ENCODE measurements at regions not wholly inside any gene's neighbourhood (a gene's known extent, or its start where the extent isn't known, plus 50 kb on each side); places are given as distances from the start of the nearest gene placed in this dataset.

GRCh38 chr6:153207617-153208016 is 76.5 kb upstream of the RGS17 start:
- no peak for DNase-seq (ENCODE audit: low spot score in 2 of 2)
- Histone ChIP-seq H3K36me3 (no peaks in the 10 kb centered on the region), H3K4me3 (no peak overlapping the region), H3K27me3 (no peaks in the 10 kb centered on the region), H3K9me3 (no peaks in the 10 kb centered on the region), H3K4me1 (no peaks in the 10 kb centered on the region), H3K27ac (no peak overlapping the region)
- intact Hi-C loops (cut with DNase I; ENCODE audit: low total_unique reads) = no loop called here
- TF ChIP-seq POLR2AphosphoS5 (IDR thresholded peaks at IDR 0.05) (no peak), POLR2A (IDR thresholded peaks at IDR 0.05) (no peak), CTCF (IDR thresholded peaks at IDR 0.05) (no peak)

GRCh38 chr6:153207006-153207405 is 75.9 kb upstream of the RGS17 start:
- DNase-seq (ENCODE audit: low spot score in 2 of 2) = no peak
- Histone ChIP-seq H3K36me3 (no peaks in the 10 kb centered on the region), H3K4me3 (no peak overlapping the region), H3K9me3 (no peaks in the 10 kb centered on the region), H3K27ac (no peak overlapping the region), H3K27me3 (no peaks in the 10 kb centered on the region), H3K4me1 (no peaks in the 10 kb centered on the region)
- intact Hi-C loops (cut with DNase I; ENCODE audit: low total_unique reads) = no loop called here
- TF ChIP-seq POLR2A (IDR thresholded peaks at IDR 0.05) (no peak), CTCF (IDR thresholded peaks at IDR 0.05) (no peak), POLR2AphosphoS5 (IDR thresholded peaks at IDR 0.05) (no peak)

- H3K36me3 ChIP-seq = no peaks in the 10 kb centered on the region
Observed at GRCh38 chr6:153192943-153193885, 62.1 kb upstream of the RGS17 start.

GRCh38 chr6:153183925-153184324 is 52.8 kb upstream of the RGS17 start:
- no peaks in the 10 kb centered on the region for H3K36me3 ChIP-seq
- no peak overlapping the region for H3K4me3 ChIP-seq
- intact Hi-C loops (cut with DNase I; ENCODE audit: low total_unique reads) = no loop called here
- no peaks in the 10 kb centered on the region for H3K27me3 ChIP-seq
- H3K4me1 ChIP-seq = no peaks in the 10 kb centered on the region
- H3K27ac ChIP-seq = no peak overlapping the region
- TF ChIP-seq POLR2AphosphoS5 (IDR thresholded peaks at IDR 0.05) = no peak
- no peak for TF ChIP-seq CTCF (IDR thresholded peaks at IDR 0.05)
- TF ChIP-seq POLR2A (IDR thresholded peaks at IDR 0.05) = no peak
- no peak for DNase-seq (ENCODE audit: low spot score in 2 of 2)
- H3K9me3 ChIP-seq = no peaks in the 10 kb centered on the region

More at GRCh38 chr6:153192943-153193885, 62.1 kb upstream of the RGS17 start:
- Histone ChIP-seq H3K4me3 (no peak overlapping the region), H3K4me1 (no peaks in the 10 kb centered on the region), H3K9me3 (no peaks in the 10 kb centered on the region), H3K27ac (no peak overlapping the region), H3K27me3 (no peaks in the 10 kb centered on the region)
- TF ChIP-seq POLR2A (IDR thresholded peaks at IDR 0.05) (no peak), POLR2AphosphoS5 (IDR thresholded peaks at IDR 0.05) (no peak), CTCF (IDR thresholded peaks at IDR 0.05) (no peak)
- no peak for DNase-seq (ENCODE audit: low spot score in 2 of 2)
- intact Hi-C loops (cut with DNase I; ENCODE audit: low total_unique reads) = no loop called here

Measured in breast epithelium (tissue), 4 donors.